HepG2 (cell line): ENCODE measurements at regions not wholly inside any gene's neighbourhood (a gene's known extent, or its start where the extent isn't known, plus 50 kb on each side); places are given as distances from the start of the nearest gene placed in this dataset.

Source experiments
- CEBPB ChIP-seq: IDR thresholded peaks from 2 replicates; pipeline ENCODE4 v1.6.1; 2011; ENCODE audit warnings: low read depth, low read length, improper control_type of control experiment, borderline replicate concordance
- EHMT2 ChIP-seq: fragments of 200-600 bp; sonication (generic); IDR thresholded peaks from 2 replicates; pipeline ENCODE4 v1.7.0; 2017; ENCODE audit warnings: antibody characterized with exemption, low read depth, low read length, borderline replicate concordance
- ESRRA ChIP-seq: sonication (generic); formaldehyde crosslinking; IDR thresholded peaks from 2 replicates; pipeline ENCODE4 v1.5.1; 2020; ENCODE audit warnings: mild to moderate bottlenecking, low read depth, missing genetic modification reagents
- GLI4 ChIP-seq: sonication (generic); formaldehyde crosslinking; IDR thresholded peaks from 2 replicates; pipeline ENCODE4 v1.5.1; 2020; ENCODE audit warnings: missing genetic modification reagents, mild to moderate bottlenecking, moderate library complexity, borderline replicate concordance
- POGK ChIP-seq: sonication (generic); formaldehyde crosslinking; conservative IDR thresholded peaks from 2 replicates; pipeline ENCODE4 v1.8.0; 2022; ENCODE audit warnings: mild to moderate bottlenecking, moderate library complexity, missing genetic modification reagents
- SOX13 ChIP-seq, 3 experiments: fragments of 450-650 bp in 1 of 3; sonication (generic) in 1 of 3; formaldehyde crosslinking in 1 of 3; IDR thresholded peaks in 2 of 3; conservative IDR thresholded peaks in 1 of 3; 2 replicates each; pipeline versions ENCODE4 v1.5.0 to v1.6.1; 2016 to 2020; ENCODE audit warnings: antibody characterized with exemption in 1 of 3, mild to moderate bottlenecking in 1 of 3, missing compliant biosample characterization in 1 of 3, missing genetic modification reagents in 1 of 3, moderate library complexity in 1 of 3
- THRA ChIP-seq: sonication (generic); formaldehyde crosslinking; IDR thresholded peaks from 2 replicates; pipeline ENCODE4 v1.4.0; 2020; ENCODE audit warnings: missing genetic modification reagents, borderline replicate concordance
- ZNF121 ChIP-seq: sonication (generic); formaldehyde crosslinking; IDR thresholded peaks from 2 replicates; pipeline ENCODE4 v1.5.0; 2020; ENCODE audit warnings: mild to moderate bottlenecking, missing genetic modification reagents
- ZNF512 ChIP-seq: sonication (generic); formaldehyde crosslinking; IDR thresholded peaks from 2 replicates; pipeline ENCODE4 v1.4.0; 2020; ENCODE audit warnings: mild to moderate bottlenecking, missing genetic modification reagents
- ZNF773 ChIP-seq: sonication (generic); formaldehyde crosslinking; IDR thresholded peaks from 2 replicates; pipeline ENCODE4 v1.4.0; 2020; ENCODE audit warnings: missing genetic modification reagents, borderline replicate concordance
- ZNF878 ChIP-seq: sonication (generic); formaldehyde crosslinking; IDR thresholded peaks from 2 replicates; pipeline ENCODE4 v1.8.1; 2023; ENCODE audit warnings: mild to moderate bottlenecking, missing genetic modification reagents, moderate library complexity
- ZSCAN29 ChIP-seq: sonication (generic); formaldehyde crosslinking; conservative IDR thresholded peaks from 2 replicates; pipeline ENCODE4 v1.4.0; 2020; ENCODE audit warnings: mild to moderate bottlenecking, missing genetic modification reagents
- TF ChIP-seq, protein P1 (sequence below): sonication (generic); formaldehyde crosslinking; IDR thresholded peaks from 2 replicates; pipeline ENCODE4 v1.5.0; 2020; ENCODE audit warnings: mild to moderate bottlenecking, missing genetic modification reagents, moderate library complexity
- TF ChIP-seq, protein P2 (sequence below): IDR thresholded peaks from 2 replicates; pipeline ENCODE4 v1.6.1; 2016; ENCODE audit warnings: missing compliant biosample characterization, missing genetic modification reagents, borderline replicate concordance

- TF ChIP-seq ZSCAN29 (CRISPR knock-in tag) (no peak), THRA (CRISPR knock-in tag) (no peak), GLI4 (CRISPR knock-in tag) (no peak), SOX13 (IDR thresholded peaks at IDR 0.05) (no peak), SOX13 (CRISPR knock-in tag; conservative IDR thresholded peaks at IDR 0.05 in 1 of 2, IDR thresholded peaks at IDR 0.05 in 1 of 2) (no peak), ZNF773 (CRISPR knock-in tag) (no peak), POGK (CRISPR knock-in tag) (no peak), CEBPB (no peak), EHMT2 (no peak), ZNF878 (CRISPR knock-in tag) (no peak), ZNF121 (CRISPR knock-in tag) (no peak), ZNF512 (CRISPR knock-in tag) (no peak), ESRRA (no peak)
- TF ChIP-seq, protein P1, sequence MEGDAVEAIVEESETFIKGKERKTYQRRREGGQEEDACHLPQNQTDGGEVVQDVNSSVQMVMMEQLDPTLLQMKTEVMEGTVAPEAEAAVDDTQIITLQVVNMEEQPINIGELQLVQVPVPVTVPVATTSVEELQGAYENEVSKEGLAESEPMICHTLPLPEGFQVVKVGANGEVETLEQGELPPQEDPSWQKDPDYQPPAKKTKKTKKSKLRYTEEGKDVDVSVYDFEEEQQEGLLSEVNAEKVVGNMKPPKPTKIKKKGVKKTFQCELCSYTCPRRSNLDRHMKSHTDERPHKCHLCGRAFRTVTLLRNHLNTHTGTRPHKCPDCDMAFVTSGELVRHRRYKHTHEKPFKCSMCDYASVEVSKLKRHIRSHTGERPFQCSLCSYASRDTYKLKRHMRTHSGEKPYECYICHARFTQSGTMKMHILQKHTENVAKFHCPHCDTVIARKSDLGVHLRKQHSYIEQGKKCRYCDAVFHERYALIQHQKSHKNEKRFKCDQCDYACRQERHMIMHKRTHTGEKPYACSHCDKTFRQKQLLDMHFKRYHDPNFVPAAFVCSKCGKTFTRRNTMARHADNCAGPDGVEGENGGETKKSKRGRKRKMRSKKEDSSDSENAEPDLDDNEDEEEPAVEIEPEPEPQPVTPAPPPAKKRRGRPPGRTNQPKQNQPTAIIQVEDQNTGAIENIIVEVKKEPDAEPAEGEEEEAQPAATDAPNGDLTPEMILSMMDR (CRISPR knock-in tag), result no peak
- TF ChIP-seq, protein P2, sequence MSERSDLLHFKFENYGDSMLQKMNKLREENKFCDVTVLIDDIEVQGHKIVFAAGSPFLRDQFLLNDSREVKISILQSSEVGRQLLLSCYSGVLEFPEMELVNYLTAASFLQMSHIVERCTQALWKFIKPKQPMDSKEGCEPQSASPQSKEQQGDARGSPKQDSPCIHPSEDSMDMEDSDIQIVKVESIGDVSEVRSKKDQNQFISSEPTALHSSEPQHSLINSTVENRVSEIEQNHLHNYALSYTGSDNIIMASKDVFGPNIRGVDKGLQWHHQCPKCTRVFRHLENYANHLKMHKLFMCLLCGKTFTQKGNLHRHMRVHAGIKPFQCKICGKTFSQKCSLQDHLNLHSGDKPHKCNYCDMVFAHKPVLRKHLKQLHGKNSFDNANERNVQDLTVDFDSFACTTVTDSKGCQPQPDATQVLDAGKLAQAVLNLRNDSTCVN (CRISPR knock-in tag), result no peak
Observed at GRCh38 chr2:18437909-18438308, 122.5 kb downstream of the RDH14 start.
